ENCODE measurements at regions not wholly inside any gene's neighbourhood (a gene's known extent, or its start where the extent isn't known, plus 50 kb on each side); places are given as distances from the start of the nearest gene placed in this dataset.
A peak's percentile ranks its signal among the peaks of the same experiment; 100 is the strongest.

DNA sequence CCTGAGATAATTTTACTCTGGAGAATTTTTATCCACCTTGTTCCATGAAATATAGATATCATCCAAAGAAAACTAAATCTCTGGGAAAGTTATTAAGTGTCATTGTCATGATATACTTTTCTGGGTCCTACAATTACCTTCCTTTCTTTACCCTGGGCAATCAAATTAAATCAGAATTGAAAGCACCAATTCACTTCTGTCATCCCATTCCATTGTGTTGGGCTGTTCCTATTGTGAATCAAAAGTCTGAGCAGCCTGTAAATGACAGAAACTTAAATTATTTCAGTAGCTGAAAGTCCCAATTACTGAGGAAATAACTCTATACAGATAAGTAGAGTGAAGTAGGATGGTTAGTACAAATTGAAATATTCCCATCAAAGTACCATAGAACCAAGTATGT lies 1284.2 kb downstream of the EFNB2 start:
- no peak for DNase-seq

DNA sequence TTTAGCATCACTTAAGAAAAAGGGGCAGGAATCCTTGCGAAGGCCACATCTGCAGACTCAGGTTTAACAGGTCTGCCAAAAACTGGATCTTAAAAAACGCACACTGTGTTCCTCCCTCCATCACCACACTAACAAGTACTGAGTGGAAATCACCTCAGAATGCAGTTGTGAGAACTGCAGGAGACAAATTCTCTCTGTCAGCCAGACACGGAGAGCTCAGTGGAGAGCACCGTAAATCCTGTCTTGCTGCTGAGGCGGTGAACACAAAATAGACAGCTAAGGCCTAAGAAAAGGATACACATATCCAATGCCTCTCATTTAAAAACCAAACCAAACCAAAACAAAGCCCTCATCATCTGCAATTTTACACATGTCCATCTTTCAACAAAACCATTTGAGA lies 1287.6 kb downstream of the EFNB2 start:
- no peak for DNase-seq

DNA sequence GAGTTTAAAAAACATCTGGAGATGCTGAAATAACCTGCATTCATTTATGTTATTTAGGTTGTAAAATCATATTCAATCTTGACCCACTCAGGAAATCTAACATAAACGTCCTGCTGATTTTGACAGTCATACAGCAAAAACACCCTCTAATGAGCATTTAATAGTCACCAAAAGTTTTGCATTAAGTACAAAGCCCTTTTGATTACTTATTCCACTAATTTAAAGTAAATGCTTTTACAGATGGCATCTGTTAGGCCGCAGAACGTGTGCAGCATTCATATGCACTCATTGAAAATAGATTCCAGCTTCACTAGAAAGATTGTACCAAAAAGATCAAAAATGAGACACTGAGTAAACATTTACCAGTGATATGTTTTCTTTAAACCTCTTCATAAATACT lies 1295.1 kb downstream of the EFNB2 start:
- DNase-seq, result no peak

DNA sequence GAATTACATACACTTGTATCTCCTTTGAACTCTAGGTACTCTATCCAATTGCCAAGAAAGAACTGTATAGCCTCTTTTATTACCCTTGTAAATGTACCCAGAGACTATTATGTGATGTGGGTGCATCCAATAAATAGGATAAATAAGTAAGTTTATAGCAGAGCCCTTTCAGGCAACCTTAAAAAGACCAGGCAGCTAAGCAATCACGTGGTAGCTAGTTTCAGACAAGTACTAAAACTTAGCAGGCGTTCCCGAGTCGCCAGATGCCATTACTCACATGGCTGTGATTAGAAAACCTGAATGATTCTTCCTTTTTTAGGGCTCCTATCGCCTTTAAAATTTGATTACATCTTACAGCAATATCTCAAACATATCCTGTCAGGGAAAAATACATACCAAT lies 1303.0 kb downstream of the EFNB2 start:
- no peak for DNase-seq

DNA sequence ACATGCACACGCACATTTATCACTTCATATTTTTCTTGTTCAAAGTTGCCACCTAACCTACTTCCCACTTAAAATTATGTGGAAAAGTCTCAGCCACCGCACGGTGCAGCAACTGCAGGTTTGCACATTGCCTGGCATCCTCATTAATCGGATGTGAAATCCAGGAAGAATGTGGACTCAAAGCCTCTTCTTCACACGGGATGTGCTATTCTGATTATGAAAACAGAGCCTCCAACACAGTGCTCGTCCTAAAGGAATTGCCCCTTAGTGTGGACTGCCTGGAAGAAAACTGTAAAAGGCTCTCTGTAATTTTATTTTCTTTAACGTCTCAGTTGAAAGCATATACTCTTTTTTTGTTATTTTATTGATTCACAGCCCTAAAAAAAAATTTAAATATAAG lies 1303.5 kb downstream of the EFNB2 start:
- DNase-seq, result no peak

DNA sequence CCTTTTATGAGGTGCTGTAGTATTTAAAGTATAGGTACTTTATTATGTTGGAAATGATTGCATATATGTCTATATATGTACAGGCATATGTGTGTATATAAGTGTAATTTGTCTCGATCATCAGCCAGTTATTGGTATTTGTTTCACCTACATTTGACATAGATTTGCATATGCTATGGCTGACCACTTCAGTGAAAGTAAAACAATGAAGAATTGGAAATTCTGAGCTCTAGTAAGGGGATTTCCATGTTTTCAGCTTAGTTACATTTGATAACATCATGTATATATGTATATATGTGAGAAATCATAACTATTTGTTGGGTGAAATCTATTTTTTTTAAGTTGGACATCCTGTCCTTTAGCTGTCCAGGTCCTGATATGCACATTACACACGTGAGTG lies 1303.9 kb downstream of the EFNB2 start:
- no peak for DNase-seq

DNA sequence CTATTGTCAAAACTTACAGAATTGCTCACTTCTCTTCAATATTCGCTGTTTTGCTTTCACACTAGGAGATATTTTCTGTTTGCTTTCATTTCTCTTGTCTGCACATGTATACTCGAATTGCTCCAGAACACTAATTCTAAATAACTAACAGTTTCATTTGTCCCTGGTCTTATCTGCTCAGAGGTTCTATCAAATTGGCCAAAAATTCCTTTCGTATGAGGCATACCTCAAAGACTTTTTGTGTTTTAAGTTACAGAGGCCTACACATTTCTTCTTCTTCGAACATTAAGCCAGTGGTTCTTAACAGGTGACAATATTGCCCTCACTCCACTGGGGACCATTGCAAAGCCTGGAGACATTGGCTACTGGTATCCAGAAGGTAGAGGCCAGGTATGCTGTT lies 1314.6 kb downstream of the EFNB2 start:
- DNase-seq, result no peak

DNA sequence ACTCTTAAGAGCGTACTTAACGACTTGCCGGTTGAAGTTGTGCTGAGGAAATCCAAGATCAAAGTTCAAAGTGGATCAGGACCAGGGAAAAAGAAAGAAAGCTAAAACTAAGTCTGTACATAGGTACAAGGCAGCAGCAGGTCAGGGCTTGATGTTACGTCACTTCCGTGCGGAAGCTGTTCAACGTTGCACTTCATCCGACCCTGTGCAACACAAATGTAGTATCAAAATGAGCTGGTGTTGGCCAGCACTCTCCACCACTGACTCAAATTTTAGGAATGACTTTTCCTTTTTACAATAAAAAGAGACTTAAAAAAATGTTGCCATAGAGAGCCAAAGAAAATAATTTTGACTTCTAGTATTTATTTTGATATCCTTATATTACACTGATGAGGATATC lies 1315.4 kb downstream of the EFNB2 start:
- DNase-seq, result no peak

DNA sequence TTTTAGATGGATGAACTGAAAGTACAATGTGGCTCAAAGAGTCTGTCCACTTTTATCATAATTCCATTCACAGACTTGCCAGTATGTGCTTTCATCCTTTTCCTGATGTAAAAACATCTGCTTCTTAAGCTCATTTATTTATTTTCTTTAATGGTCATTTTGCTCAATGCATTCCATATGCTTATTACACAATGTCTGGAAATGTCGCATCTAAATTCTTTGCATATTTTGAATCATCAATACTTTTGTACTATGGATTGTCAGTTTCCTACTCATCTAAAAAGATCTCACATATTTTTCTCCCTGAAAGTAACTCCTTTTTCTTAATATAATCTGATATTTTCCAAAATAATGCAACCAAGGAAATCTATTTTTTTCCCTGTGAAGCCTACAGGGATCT lies 1315.8 kb downstream of the EFNB2 start:
- DNase-seq, result no peak

DNA sequence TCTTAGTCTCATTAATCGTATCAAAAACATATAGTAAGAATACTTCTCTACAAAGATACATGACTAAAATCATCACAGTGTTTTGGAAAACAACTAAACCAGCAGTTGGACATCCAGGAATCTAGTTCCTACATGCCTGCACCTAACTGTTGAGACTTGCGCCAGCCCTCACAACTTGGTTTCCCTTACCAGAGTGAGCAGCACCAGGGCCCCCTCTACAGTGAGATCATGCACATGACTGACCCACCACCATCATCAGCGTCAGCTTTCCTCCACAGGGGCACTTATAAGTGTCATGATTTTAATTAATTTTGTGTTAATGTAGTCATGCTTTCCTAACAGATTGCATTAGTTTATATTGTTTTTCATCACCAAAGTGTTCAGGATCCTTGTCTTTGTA lies 1322.0 kb downstream of the EFNB2 start:
- no peak for DNase-seq

DNA sequence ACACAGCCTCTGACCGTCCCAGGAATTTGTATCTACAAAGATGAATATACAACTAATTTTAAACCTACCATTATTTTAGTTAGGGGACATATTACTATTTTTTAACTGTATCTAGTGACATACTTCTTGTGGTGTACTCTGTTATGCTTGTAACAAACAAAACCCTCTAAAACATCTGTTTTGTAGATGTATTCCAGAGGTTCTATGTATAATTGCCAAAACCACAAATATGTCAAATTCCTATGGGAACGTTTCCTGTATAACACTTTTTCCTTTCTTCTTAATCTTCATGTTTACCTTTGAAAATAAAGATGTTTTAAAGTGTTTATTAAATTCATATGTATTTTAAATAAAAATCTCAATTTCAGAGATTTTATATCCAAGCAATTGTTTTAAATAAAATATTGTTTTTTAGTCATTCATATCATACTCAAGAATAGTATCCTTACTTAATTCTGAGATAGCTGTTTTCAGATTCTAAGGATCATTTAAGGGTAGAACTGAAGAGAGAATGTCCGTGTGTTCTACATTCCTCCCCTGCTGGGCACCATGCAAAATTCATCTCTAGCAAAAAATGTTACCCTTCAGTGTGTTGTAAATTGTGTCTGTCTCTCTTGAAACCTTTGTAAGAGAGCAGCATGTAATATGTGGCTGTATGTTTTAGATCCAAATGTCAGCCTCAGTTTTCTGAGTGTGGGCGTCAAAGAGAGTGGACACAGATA lies 1327.7 kb downstream of the EFNB2 start:
- DNase-seq, result no peak

DNA sequence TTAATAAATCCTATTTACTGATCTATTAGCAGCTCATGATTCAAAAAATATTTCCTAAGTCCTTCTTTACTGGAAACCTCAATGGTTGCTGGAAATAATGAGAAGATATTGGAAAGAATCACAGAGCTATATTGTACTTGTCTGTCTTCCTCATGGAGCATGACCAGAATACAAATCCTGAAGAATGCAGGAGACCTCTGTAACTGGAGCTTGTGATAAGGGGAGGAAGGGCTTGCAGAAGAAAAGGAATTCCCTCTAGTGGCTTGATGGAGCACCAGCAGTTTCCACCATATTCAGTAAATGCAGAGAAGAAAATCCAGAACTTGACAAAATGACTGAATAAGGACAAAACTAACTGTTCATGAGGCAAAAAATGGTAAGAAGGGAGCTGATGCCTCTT lies 1333.1 kb downstream of the EFNB2 start:
- peak; percentile 9 for DNase-seq

DNA sequence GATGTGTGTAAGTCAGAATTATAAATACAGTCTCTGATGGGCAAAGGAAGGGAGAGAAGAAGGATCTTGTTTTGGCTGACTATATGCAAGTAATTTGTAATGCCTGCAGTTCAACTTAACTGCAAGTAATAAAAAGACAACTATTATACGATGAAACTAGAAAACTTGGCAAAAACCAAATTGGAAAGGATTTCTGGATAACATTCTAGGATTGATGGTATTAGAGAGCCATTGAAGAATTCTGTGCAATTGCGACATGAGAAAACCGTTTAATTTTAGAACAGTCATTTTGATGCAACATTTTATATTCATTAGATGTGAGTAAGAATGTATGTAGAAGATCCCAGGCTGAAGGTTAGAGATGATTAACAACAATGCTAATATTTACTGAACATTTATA lies 1334.1 kb downstream of the EFNB2 start:
- no peak for DNase-seq

DNA sequence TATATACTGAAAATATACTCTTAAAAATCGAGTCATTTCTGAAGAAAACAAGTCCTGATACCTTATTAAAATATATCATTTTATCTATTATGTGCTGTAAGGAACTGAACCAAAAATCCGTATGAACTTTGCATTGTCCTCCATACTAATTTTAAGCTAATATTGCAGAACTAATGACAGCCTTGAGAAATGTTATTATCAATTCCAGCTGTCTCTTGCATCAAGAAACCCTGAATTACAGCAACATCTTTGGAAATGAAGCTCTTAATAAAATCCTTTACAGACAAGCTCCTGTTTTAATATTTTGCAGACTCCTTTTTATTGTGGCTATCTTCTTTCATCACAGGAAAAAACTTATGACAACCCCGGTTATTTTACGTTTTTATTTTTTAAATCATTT lies 1335.3 kb downstream of the EFNB2 start:
- DNase-seq, result no peak

DNA sequence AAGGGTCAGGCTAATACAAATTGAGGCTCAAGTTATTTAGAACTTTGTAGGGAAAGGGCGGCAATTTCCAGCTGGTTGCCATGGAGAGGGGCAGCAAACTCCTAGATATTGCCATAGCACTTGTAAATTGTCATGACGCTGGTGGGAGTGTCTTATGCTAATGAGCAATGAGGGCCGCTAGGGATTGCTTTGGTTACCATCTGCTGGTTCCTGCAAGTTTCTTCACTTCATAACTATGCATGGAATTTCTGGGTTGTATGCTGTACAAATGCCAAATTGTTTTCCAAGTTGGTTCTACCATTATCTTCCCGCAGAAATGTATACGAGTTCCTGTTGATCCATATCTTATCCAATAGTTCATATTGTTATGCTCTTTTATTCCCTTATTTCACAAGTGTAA lies 1339.4 kb downstream of the EFNB2 start:
- DNase-seq, result no peak

DNA sequence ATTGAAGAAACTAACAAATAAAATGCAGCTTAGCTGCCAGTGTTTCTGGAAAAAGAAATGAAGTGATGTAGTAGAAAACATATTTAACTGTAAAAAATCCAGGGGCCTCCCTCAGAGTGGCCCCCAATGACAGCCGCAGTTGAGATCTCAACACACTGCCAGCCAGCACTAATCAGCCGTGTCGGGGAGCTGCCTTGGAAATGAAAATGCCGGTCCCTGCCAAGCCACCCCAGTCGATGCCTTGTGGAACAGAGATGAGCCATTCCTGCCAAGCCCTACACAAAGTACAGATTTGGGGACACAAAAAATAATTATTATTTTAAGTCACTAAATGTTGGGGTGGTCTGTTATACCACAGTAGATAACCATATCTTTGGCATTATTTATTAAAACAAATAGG lies 1342.4 kb downstream of the EFNB2 start:
- DNase-seq, result no peak

DNA sequence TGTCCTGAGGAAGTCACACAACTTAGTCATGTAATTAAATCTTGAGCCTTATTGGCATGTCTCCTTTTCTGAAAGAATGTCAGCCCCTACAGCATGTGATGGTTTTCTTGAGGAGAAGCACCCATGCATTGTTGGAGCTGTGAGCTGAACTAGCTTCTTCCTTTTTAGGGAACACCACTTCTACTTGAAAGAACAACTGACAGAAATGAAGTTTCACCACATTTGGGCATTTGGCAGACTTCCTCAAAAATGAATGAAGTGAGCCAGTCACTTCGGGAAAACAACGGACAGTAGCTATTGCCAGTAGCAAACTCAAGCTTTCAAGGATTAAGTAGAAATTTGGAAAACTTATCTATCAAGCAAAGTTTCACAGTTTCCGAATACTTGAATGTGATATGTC lies 1351.3 kb downstream of the EFNB2 start:
- no peak for DNase-seq

DNA sequence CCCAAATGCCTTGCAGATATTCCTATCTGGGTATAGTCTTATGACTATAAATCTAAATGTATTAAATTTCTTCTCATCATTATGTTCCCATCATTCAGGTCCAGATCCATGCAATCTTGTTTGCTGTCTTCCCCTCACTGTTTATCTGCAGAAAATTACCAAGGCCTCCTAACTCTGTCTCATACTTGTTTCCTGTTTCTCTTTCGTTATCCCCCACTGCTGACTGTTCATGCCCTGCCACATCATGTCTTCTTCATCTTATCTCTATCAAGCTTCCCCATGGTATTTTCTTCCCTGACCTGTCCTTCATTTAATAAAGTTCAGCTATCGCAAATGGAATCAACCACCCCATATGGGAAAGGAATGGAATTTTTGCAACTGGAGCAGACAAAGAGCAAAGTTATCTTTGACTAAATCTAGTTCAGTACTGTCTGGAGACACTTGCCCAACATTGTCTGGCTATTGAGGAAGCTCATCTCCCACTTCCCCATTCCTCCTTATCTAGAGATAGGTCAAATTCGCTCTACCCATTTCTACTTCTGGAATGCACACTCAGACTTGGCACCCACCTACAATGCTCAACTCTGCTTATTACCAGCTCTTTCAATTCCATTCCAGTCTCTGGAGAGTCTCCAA lies 1358.1 kb downstream of the EFNB2 start:
- no peak for DNase-seq

DNA sequence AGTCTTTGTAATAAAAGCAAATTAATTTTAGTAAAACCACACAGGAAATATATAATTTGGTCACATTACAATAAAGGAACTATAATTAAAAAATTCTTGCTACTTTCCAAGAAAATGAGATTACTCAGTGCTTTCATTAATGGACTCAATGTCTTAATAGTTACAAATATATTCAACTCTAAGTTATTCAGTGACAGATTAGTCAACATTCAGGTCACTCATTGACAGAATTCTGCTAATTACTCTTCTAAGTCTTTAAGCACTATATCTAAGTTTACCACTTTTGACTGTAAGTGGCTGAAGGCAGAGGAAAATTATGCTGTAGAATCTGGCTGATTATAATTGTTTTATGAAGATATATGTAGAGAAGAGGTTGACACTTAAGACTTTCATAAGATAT lies 1365.0 kb downstream of the EFNB2 start:
- DNase-seq, result no peak

DNA sequence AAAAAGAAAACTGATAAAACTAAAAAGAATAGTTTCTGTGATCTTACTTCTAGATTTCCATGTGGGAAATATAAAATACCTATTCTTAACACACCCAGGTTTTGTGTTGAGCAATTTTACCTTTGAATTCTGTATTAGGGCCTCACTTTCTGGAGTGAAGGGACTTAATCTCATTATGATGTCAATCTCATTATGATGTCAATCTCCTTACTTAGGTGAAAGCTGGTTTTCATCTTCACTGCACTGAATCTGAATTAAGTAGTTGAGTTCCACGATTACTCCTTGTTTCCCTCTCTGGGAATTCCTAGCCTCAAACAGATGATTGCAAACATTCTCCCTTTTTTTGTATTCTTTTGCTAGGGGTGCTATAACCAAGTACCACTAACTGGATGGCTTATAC lies 1367.2 kb downstream of the EFNB2 start:
- no peak for DNase-seq

DNA sequence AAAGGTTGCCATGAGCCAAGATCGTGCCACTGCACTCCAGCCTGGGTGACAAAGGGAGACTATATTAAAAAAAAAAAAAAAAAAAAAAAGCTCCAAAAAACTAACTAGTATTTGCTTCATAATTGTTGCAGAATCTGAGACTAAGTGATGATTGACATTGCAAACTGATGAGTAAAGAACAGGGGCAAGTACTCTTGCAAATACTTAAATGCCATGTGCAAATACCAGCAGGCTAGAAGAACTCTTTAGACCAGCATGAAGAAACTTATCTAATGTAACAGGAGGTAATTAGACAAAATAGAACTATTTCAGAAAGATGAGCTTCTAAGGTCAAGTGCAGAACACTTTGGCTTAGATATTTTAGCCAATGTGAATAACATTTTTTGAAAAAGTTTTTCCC lies 1368.1 kb downstream of the EFNB2 start:
- DNase-seq, result no peak

DNA sequence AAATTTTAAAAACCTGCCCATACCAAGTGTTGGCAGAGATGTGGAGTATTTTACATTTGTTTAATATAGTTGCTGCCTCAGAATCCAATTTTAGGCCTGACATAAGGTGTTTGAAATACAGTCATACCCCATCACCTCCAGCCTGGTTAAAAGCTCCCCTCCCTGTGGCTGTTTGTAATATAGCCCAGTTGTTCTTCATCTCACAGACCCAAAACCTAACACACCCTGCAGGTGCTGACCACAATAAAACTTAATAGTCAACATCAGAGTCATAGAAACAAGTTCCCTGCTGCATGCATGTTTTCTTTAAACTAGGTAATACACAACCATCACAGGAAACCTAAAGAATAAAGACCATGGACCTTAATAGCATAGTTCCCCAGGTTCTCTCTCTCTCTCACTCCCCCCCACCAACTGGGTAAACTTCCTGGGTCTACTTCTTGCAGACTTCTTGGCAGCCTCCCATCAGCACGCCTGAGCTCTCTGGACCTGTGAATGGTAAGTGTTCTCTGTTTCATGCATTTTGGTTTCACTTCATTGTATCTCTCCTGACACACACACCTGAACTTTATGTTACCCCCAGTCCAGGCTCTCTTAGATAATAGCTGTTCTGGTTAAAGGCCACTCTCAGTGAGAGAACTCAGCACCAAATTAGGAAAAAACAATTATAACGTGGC lies 1369.9 kb downstream of the EFNB2 start:
- DNase-seq, result no peak

DNA sequence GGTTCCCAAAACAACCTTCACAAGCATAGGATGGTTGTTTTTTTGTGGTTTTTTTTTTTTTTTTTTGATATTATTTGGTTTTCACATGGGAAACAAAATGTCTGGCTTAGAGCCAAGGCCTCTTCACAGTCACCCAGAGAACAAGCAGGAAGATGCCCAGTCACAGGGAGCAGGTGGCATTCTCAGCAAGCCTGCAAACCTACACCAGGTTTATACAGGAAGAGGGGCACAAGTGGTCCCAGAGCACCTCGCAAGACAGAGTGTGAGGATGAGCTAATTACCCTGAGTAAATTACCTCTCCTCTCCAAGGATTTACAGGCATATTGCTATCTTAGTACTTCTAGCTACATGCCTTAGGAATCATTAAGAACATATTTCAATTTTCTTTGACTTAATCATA lies 1375.6 kb downstream of the EFNB2 start:
- peak; percentile 76 for DNase-seq

DNA sequence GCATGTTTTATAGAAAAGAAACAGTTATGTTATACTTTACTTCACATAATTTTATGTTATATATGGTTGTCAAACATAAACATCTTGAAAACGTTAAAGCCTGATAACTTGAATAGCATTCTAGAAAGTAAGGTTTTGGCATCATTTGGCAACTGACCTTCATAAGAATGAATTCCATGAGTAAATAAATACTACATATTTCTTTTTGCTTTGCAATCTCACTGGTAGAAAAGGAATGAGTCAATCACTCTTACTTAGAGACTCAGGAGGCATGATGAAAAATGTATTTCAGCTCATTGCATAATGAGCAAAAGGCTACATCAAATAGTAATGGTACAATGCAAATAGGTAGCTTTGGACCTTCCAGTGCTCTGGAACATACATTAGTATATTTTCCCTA lies 1381.9 kb downstream of the EFNB2 start:
- no peak for DNase-seq

DNA sequence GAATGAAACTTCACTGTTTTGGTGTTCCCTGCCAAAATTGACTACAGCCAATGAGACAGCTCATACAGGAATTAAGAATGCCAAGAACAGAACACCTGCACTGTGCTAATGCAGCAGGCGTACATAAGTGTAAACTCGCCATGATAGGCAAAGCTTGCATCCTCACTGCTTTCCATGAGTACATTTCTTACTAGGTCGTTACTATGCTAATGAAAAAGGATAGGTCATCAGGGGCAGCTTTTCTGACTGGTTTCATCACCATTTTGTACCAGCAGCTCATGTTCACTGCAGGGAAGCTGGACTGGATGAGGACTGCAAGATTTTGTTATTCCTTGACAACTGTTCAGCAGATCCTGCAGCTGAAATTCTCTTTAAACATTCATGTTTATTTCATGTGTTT lies 1383.8 kb downstream of the EFNB2 start:
- DNase-seq, result no peak
